ENCODE measurements at regions not wholly inside any gene's neighbourhood (a gene's known extent, or its start where the extent isn't known, plus 50 kb on each side); places are given as distances from the start of the nearest gene placed in this dataset.
"Not testable (repeated sequence)": the region's sequence is repeated elsewhere in the genome, so short reads cannot be mapped to it uniquely, and the experiment has no call there.

DNA sequence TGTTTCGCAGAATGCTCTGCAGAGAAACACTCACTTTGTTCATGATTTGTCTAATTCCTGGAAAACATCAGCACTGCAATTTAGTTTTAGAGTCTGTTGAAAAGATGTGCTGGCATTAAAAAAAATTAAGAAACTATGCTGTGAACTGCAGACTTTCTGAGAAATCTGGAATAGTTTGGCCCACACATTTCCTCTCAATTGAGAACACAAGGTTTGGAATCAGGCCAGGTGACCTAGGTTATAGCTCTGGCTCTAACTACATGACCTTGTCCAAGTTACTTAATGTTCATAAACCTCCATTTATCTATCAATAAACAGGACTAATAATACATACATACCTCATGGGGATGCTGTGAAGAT lies 61.4 kb upstream of the ENPEP start:
- Histone ChIP-seq H3K9me3 (ENCODE audit: control insufficient read depth in 4 of 4, low read length in 3 of 4) (peaks cover 0 to 3% (median 0%) of the 10 kb centered on the region in 4 donors), H3K27ac (ENCODE audit: low read depth in 1 of 2, low read length in 2 of 2) (peak overlapping the region in 1 of 2 donors; percentile 28), H3K9ac (ENCODE audit: low read depth in 1 of 2, low read length in 2 of 2) (no peak overlapping the region), H3K27me3 (ENCODE audit: control insufficient read depth in 4 of 4, insufficient read depth in 4 of 4, low read length in 3 of 4) (no peaks in the 10 kb centered on the region), H3K36me3 (ENCODE audit: control insufficient read depth in 4 of 4, insufficient read depth in 3 of 4, low read depth in 1 of 4, low read length in 3 of 4) (no peaks in the 10 kb centered on the region), H3K4me1 (ENCODE audit: control insufficient read depth in 4 of 4, insufficient read depth in 4 of 4, low read length in 3 of 4) (peaks cover 0 to 6% (median 1%) of the 10 kb centered on the region in 4 donors), H3K4me3 (ENCODE audit: low read depth in 1 of 3, low read length in 3 of 3) (no peak overlapping the region)
- DNase-seq (ENCODE audit: low spot score): no peak
- 9% methylated on average over 1 of the region's 1 CpG for WGBS
- peak in 1 of 2 donors; percentile 25 for TF ChIP-seq RXRA (IDR thresholded peaks at IDR 0.05)
- no peak for TF ChIP-seq FOXA2 (IDR thresholded peaks at IDR 0.05)

DNA sequence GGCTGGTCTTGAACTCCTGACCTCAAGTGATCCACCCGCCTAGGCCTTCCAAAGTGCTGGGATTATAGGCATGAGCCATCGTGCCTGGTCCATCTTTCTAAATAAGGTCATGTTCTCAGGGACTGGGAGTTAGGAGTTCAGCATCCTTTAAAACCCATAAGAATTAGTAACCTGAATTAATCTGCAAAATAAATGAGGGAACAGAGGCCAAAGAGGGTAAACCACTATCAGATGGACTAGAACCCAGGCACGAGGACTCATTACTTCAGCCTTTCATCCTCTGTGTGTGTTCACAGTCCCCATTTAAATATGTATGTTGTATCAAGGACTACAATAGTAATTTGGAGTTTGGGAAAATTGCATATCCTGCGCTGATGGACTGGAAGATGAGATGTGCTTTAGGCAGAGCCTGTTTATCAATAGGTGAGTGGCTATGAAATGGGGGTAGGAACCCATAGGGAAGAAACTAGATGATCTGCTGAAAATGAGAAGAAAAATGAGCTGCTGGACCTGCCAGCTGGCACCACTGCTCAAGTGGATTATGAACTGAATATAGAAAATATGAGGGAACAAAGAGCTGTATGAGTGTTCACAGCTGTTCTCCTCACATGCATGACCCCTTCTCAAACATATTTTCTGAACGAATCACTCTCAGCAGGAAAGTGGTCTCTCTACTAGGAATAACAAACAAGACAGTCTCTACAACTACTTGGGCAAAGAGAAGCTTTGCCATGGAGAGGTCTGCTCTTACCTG lies 62.0 kb upstream of the ENPEP start:
- H3K4me1 ChIP-seq (ENCODE audit: control insufficient read depth in 4 of 4, insufficient read depth in 4 of 4, low read length in 3 of 4); H3K36me3 ChIP-seq (ENCODE audit: control insufficient read depth in 4 of 4, insufficient read depth in 3 of 4, low read depth in 1 of 4, low read length in 3 of 4); H3K9me3 ChIP-seq (ENCODE audit: control insufficient read depth in 4 of 4, low read length in 3 of 4); DNase-seq (ENCODE audit: low spot score); H3K27me3 ChIP-seq (ENCODE audit: control insufficient read depth in 4 of 4, insufficient read depth in 4 of 4, low read length in 3 of 4); H3K4me3 ChIP-seq (ENCODE audit: low read depth in 1 of 3, low read length in 3 of 3); H3K9ac ChIP-seq (ENCODE audit: low read depth in 1 of 2, low read length in 2 of 2): not testable (repeated sequence)
- WGBS: 68% methylated on average over 5 of the region's 5 CpGs
- H3K27ac ChIP-seq (ENCODE audit: low read depth in 1 of 2, low read length in 2 of 2): peak overlapping the region in 1 of 2 donors; percentile 28

DNA sequence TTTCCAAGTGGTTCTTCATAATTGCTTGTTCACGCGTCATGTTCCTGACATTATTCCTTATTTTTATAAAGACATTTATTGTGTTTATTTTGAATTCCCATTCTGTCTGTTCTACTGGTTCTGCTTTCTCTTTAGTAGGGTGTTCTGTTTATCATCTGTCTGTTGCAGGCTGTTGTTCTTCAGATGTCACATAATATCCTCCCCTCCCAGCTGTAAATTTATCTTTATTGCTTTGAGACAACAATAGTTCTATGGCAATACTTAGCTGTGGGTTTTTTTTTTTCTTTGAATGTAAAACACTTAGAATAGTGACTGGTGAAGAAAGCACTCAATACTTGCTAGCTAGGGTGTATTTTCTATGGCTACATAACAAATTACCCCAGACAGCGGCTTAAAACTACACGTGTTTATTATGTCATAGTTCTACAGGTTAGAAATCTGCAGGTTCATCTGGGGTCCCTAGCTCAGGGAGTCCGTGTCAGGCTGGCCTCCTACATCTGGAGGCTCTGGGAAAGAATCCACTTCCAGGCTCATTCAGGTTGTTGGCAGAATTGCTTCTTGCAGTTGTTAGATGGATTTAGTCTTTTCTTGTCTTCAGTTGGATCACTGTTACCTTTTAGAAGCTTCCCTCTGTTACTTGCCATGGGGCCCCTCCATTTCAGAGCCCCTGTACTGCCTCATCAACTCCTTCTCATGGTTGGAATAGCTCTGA lies 63.4 kb upstream of the ENPEP start:
- H3K4me1 ChIP-seq (ENCODE audit: control insufficient read depth in 4 of 4, insufficient read depth in 4 of 4, low read length in 3 of 4): peaks cover 0 to 6% (median 1%) of the 10 kb centered on the region in 4 donors
- TF ChIP-seq GABPA (IDR thresholded peaks at IDR 0.05 in 1 of 2, conservative IDR thresholded peaks at IDR 0.05 in 1 of 2) (no peak), NR2F2 (IDR thresholded peaks at IDR 0.05) (no peak), RAD21 (IDR thresholded peaks at IDR 0.05) (no peak), JUND (IDR thresholded peaks at IDR 0.05) (no peak), SP1 (IDR thresholded peaks at IDR 0.05) (no peak), FOXA1 (IDR thresholded peaks at IDR 0.05) (no peak), HNF4G (IDR thresholded peaks at IDR 0.05) (no peak), HNF4A (conservative IDR thresholded peaks at IDR 0.05) (no peak), FOXA2 (IDR thresholded peaks at IDR 0.05) (no peak), RXRA (IDR thresholded peaks at IDR 0.05) (no peak), YY1 (IDR thresholded peaks at IDR 0.05) (no peak), EGR1 (IDR thresholded peaks at IDR 0.05; ENCODE audit: low read depth in 2 of 2) (no peak)
- TF ChIP-seq, protein P1, sequence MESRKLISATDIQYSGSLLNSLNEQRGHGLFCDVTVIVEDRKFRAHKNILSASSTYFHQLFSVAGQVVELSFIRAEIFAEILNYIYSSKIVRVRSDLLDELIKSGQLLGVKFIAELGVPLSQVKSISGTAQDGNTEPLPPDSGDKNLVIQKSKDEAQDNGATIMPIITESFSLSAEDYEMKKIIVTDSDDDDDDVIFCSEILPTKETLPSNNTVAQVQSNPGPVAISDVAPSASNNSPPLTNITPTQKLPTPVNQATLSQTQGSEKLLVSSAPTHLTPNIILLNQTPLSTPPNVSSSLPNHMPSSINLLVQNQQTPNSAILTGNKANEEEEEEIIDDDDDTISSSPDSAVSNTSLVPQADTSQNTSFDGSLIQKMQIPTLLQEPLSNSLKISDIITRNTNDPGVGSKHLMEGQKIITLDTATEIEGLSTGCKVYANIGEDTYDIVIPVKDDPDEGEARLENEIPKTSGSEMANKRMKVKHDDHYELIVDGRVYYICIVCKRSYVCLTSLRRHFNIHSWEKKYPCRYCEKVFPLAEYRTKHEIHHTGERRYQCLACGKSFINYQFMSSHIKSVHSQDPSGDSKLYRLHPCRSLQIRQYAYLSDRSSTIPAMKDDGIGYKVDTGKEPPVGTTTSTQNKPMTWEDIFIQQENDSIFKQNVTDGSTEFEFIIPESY (IDR thresholded peaks at IDR 0.05): no peak
- TF ChIP-seq, protein P2, sequence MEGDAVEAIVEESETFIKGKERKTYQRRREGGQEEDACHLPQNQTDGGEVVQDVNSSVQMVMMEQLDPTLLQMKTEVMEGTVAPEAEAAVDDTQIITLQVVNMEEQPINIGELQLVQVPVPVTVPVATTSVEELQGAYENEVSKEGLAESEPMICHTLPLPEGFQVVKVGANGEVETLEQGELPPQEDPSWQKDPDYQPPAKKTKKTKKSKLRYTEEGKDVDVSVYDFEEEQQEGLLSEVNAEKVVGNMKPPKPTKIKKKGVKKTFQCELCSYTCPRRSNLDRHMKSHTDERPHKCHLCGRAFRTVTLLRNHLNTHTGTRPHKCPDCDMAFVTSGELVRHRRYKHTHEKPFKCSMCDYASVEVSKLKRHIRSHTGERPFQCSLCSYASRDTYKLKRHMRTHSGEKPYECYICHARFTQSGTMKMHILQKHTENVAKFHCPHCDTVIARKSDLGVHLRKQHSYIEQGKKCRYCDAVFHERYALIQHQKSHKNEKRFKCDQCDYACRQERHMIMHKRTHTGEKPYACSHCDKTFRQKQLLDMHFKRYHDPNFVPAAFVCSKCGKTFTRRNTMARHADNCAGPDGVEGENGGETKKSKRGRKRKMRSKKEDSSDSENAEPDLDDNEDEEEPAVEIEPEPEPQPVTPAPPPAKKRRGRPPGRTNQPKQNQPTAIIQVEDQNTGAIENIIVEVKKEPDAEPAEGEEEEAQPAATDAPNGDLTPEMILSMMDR (IDR thresholded peaks at IDR 0.05; ENCODE audit: low read depth, low read length, missing input control): no peak
- TF ChIP-seq, protein P3, sequence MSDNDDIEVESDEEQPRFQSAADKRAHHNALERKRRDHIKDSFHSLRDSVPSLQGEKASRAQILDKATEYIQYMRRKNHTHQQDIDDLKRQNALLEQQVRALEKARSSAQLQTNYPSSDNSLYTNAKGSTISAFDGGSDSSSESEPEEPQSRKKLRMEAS (IDR thresholded peaks at IDR 0.05): no peak
- TF ChIP-seq, protein P4, sequence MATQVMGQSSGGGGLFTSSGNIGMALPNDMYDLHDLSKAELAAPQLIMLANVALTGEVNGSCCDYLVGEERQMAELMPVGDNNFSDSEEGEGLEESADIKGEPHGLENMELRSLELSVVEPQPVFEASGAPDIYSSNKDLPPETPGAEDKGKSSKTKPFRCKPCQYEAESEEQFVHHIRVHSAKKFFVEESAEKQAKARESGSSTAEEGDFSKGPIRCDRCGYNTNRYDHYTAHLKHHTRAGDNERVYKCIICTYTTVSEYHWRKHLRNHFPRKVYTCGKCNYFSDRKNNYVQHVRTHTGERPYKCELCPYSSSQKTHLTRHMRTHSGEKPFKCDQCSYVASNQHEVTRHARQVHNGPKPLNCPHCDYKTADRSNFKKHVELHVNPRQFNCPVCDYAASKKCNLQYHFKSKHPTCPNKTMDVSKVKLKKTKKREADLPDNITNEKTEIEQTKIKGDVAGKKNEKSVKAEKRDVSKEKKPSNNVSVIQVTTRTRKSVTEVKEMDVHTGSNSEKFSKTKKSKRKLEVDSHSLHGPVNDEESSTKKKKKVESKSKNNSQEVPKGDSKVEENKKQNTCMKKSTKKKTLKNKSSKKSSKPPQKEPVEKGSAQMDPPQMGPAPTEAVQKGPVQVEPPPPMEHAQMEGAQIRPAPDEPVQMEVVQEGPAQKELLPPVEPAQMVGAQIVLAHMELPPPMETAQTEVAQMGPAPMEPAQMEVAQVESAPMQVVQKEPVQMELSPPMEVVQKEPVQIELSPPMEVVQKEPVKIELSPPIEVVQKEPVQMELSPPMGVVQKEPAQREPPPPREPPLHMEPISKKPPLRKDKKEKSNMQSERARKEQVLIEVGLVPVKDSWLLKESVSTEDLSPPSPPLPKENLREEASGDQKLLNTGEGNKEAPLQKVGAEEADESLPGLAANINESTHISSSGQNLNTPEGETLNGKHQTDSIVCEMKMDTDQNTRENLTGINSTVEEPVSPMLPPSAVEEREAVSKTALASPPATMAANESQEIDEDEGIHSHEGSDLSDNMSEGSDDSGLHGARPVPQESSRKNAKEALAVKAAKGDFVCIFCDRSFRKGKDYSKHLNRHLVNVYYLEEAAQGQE (IDR thresholded peaks at IDR 0.05): no peak
- no peak overlapping the region for H3K27ac ChIP-seq (ENCODE audit: low read depth in 1 of 2, low read length in 2 of 2)
- H3K4me3 ChIP-seq (ENCODE audit: low read depth in 1 of 3, low read length in 3 of 3): no peak overlapping the region
- H3K36me3 ChIP-seq (ENCODE audit: control insufficient read depth in 4 of 4, insufficient read depth in 3 of 4, low read depth in 1 of 4, low read length in 3 of 4): no peaks in the 10 kb centered on the region
- no peaks in the 10 kb centered on the region for H3K27me3 ChIP-seq (ENCODE audit: control insufficient read depth in 4 of 4, insufficient read depth in 4 of 4, low read length in 3 of 4)
- H3K9me3 ChIP-seq (ENCODE audit: control insufficient read depth in 4 of 4, low read length in 3 of 4): peaks cover 0 to 3% (median 0%) of the 10 kb centered on the region in 4 donors
- 79% methylated on average over 5 of the region's 5 CpGs for WGBS
- DNase-seq (ENCODE audit: low spot score): no peak
- no peak overlapping the region for H3K9ac ChIP-seq (ENCODE audit: low read depth in 1 of 2, low read length in 2 of 2)

All from liver (tissue), 8 donors.